BE2C (cell line): ENCODE measurements at regions not wholly inside any gene's neighbourhood (a gene's known extent, or its start where the extent isn't known, plus 50 kb on each side); places are given as distances from the start of the nearest gene placed in this dataset.
"Not testable (repeated sequence)": the region's sequence is repeated elsewhere in the genome, so short reads cannot be mapped to it uniquely, and the experiment has no call there.

Source experiments
- DNase-seq: peaks from one replicate; pipeline ENCODE4 v3.0.0-alpha.2; 2020
- H3K27me3 ChIP-seq: fragments of 250-450 bp; sonication (Bioruptor Pico); 2 replicates; pipeline ENCODE4 v1.5.1; 2020; ENCODE audit warnings: mild to moderate bottlenecking
- H3K36me3 ChIP-seq: fragments of 250-450 bp; sonication (Bioruptor Pico); 2 replicates; pipeline ENCODE4 v1.5.1; 2020; ENCODE audit warnings: mild to moderate bottlenecking
- H3K4me1 ChIP-seq: fragments of 250-450 bp; sonication (Bioruptor Pico); 2 replicates; pipeline ENCODE4 v1.5.1; 2020
- H3K4me3 ChIP-seq: 2 replicates; pipeline ENCODE4 v1.5.1; 2011; ENCODE audit warnings: low read depth, low read length
- H3K9me3 ChIP-seq: fragments of 250-450 bp; sonication (Bioruptor Pico); 2 replicates; pipeline ENCODE4 v1.5.1; 2020
- TF ChIP-seq, protein P1 (sequence below): IDR thresholded peaks from 2 replicates; pipeline ENCODE4 v1.5.1; 2012; ENCODE audit warnings: mild to moderate bottlenecking, low read depth, low read length

DNA sequence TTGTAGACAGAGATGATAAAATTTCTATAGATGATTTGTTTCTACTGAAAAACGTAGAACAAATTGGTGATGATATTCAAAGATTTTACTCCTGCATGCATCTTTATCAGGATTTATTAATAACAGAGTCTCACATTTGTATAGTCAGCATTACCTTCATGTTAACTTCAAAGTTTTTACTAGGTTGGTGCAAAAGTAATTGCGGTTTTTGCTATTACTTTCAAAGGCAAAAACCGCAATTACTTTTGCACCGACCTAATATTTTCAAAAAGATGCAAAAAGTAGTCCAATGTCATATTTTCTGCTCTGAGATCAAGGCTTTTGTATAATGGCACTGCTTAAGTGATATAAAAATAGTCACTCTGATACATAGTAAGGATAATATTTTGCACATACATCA is 536.4 kb upstream of the ADGRL3 start:
- H3K4me1 ChIP-seq: no peaks in the 10 kb centered on the region
- no peak overlapping the region for H3K4me3 ChIP-seq
- no peaks in the 10 kb centered on the region for H3K27me3 ChIP-seq
- TF ChIP-seq, protein P1, sequence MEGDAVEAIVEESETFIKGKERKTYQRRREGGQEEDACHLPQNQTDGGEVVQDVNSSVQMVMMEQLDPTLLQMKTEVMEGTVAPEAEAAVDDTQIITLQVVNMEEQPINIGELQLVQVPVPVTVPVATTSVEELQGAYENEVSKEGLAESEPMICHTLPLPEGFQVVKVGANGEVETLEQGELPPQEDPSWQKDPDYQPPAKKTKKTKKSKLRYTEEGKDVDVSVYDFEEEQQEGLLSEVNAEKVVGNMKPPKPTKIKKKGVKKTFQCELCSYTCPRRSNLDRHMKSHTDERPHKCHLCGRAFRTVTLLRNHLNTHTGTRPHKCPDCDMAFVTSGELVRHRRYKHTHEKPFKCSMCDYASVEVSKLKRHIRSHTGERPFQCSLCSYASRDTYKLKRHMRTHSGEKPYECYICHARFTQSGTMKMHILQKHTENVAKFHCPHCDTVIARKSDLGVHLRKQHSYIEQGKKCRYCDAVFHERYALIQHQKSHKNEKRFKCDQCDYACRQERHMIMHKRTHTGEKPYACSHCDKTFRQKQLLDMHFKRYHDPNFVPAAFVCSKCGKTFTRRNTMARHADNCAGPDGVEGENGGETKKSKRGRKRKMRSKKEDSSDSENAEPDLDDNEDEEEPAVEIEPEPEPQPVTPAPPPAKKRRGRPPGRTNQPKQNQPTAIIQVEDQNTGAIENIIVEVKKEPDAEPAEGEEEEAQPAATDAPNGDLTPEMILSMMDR: no peak
- no peak for DNase-seq
- no peaks in the 10 kb centered on the region for H3K36me3 ChIP-seq
- no peaks in the 10 kb centered on the region for H3K9me3 ChIP-seq

DNA sequence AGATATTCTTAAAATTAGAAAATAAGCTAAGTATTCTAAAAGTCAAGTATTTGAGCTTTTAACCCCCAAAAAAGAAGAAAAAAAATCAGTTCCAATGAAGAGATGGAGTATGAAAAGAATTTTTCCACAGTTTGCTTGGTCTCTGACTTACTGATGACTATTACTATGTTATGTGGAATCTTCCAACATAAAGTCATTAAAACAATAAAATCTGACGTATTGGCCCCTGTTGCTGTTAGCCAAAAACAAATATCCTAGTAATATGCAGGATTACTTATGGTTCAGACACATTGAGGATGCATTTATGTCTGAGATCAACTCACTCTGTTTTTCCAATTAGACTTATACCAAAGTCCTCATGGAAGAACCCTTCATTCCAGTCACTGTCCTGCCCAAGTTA is 517.2 kb upstream of the ADGRL3 start:
- H3K27me3 ChIP-seq: no peaks in the 10 kb centered on the region
- H3K36me3 ChIP-seq: no peaks in the 10 kb centered on the region
- H3K4me1 ChIP-seq: no peaks in the 10 kb centered on the region
- no peak overlapping the region for H3K4me3 ChIP-seq
- DNase-seq: no peak
- H3K9me3 ChIP-seq: no peaks in the 10 kb centered on the region
- TF ChIP-seq, protein P1: no peak

- Histone ChIP-seq H3K36me3 (no peaks in the 10 kb centered on the region), H3K4me1 (no peaks in the 10 kb centered on the region), H3K27me3 (no peaks in the 10 kb centered on the region), H3K9me3 (no peaks in the 10 kb centered on the region), H3K4me3 (no peak overlapping the region)
- DNase-seq: no peak
- TF ChIP-seq, protein P1: no peak
Measured at GRCh38 chr4:60683357-60683756, 516.8 kb upstream of the ADGRL3 start.

DNA sequence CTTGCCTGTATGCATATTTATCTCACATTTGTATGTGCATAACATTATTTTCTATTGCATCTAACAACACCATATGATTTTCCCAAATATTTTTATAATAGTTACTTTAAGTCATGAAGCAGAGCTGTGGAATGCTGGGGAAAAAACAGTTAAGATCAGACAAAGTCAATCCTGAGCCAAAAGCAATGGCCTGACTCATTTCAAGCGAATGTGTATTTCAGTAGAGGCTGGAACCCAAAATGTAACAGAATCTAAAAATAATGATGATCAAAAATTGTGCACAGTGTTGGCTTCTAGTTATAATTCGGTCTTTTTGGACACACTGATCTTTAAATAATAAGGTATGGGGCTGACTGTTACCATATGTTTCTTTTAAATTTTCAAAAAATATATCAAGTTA is 516.2 kb upstream of the ADGRL3 start:
- Histone ChIP-seq H3K27me3 (no peaks in the 10 kb centered on the region), H3K4me1 (no peaks in the 10 kb centered on the region), H3K36me3 (no peaks in the 10 kb centered on the region), H3K4me3 (no peak overlapping the region), H3K9me3 (no peaks in the 10 kb centered on the region)
- DNase-seq: no peak
- TF ChIP-seq, protein P1: no peak

- H3K36me3 ChIP-seq, H3K4me1 ChIP-seq, H3K9me3 ChIP-seq, H3K4me3 ChIP-seq, DNase-seq, H3K27me3 ChIP-seq: not testable (repeated sequence)
Measured at GRCh38 chr4:60696062-60696461, 504.1 kb upstream of the ADGRL3 start.

DNA sequence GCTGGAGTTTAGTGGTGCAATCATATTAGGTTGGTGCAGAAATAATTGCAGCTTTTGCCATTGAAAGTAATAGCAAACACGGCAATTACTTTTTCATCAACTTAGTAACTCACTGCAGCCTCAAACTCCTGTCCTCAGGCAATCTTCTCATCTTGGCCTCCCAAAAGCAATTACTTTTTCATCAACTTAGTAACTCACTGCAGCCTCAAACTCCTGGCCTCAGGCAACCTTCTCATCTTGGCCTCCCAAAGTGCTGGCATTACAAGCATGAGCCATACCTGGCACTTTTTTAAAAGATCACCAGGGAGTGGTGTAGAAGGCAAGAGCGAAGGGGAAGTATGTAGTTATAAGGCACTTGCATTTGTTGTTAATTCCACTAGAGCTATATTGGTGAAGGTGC is 491.1 kb upstream of the ADGRL3 start:
- no peak overlapping the region for H3K4me3 ChIP-seq
- H3K9me3 ChIP-seq: no peaks in the 10 kb centered on the region
- DNase-seq: no peak
- H3K27me3 ChIP-seq: no peaks in the 10 kb centered on the region
- no peaks in the 10 kb centered on the region for H3K36me3 ChIP-seq
- TF ChIP-seq, protein P1: no peak
- no peaks in the 10 kb centered on the region for H3K4me1 ChIP-seq

GRCh38 chr4:60718874-60719273 is 481.3 kb upstream of the ADGRL3 start:
- Histone ChIP-seq H3K4me1 (no peaks in the 10 kb centered on the region), H3K36me3 (no peaks in the 10 kb centered on the region), H3K4me3 (no peak overlapping the region), H3K27me3 (no peaks in the 10 kb centered on the region), H3K9me3 (no peaks in the 10 kb centered on the region)
- TF ChIP-seq, protein P1: no peak
- no peak for DNase-seq
